GM19372 (cell line): ENCODE measurements at regions not wholly inside any gene's neighbourhood (a gene's known extent, or its start where the extent isn't known, plus 50 kb on each side); places are given as distances from the start of the nearest gene placed in this dataset.
"Not testable (repeated sequence)": the region's sequence is repeated elsewhere in the genome, so short reads cannot be mapped to it uniquely, and the experiment has no call there.

Experiments
- ATAC-seq: cut with Tn5 transposase; IDR thresholded peaks from one replicate; pipeline ENCODE4 v1.9.1; 2021; ENCODE audit warnings: mild to moderate bottlenecking, low read depth, moderate library complexity; ENCODE audit not compliant: unreplicated experiment

GRCh38 chr13:21228738-21229137 lies 52.3 kb downstream of the MRPL57 start:
- ATAC-seq = no peak

GRCh38 chr13:21229241-21230024 lies 53.0 kb downstream of the MRPL57 start:
- no peak for ATAC-seq

- ATAC-seq = no peak
These were observed 54.1 kb downstream of the MRPL57 start for GRCh38 chr13:21230516-21230915.

GRCh38 chr13:21231426-21231940 lies 55.0 kb downstream of the MRPL57 start:
- ATAC-seq = no peak

- no peak for ATAC-seq
These were observed 55.7 kb downstream of the MRPL57 start for GRCh38 chr13:21232196-21232595.

- ATAC-seq = no peak
These were observed 56.1 kb downstream of the MRPL57 start for GRCh38 chr13:21232599-21232998.

- ATAC-seq = no peak
These were observed 56.6 kb downstream of the MRPL57 start for GRCh38 chr13:21233086-21233485.

GRCh38 chr13:21234526-21234925 lies 58.1 kb downstream of the MRPL57 start:
- no peak for ATAC-seq

GRCh38 chr13:21235174-21235573 lies 58.7 kb downstream of the MRPL57 start:
- no peak for ATAC-seq

GRCh38 chr13:21237081-21237480 lies 60.6 kb downstream of the MRPL57 start:
- no peak for ATAC-seq

- no peak for ATAC-seq
These were observed 61.8 kb downstream of the MRPL57 start for GRCh38 chr13:21238267-21238666.

- no peak for ATAC-seq
These were observed 64.1 kb downstream of the MRPL57 start for GRCh38 chr13:21240586-21240985.

GRCh38 chr13:21242236-21242635 lies 65.8 kb downstream of the MRPL57 start:
- no peak for ATAC-seq

GRCh38 chr13:21243045-21243897 lies 66.8 kb downstream of the MRPL57 start:
- ATAC-seq = no peak

GRCh38 chr13:21243898-21244184 lies 67.4 kb downstream of the MRPL57 start:
- not testable (repeated sequence) for ATAC-seq

- ATAC-seq = no peak
These were observed 70.4 kb downstream of the MRPL57 start for GRCh38 chr13:21246761-21247452.

- no peak for ATAC-seq
These were observed 79.9 kb downstream of the MRPL57 start for GRCh38 chr13:21256351-21256761.

- no peak for ATAC-seq
These were observed 80.4 kb downstream of the MRPL57 start for GRCh38 chr13:21256891-21257290.

GRCh38 chr13:21259571-21260455 lies 83.4 kb downstream of the MRPL57 start:
- ATAC-seq = no peak
